ENCODE measurements at regions not wholly inside any gene's neighbourhood (a gene's known extent, or its start where the extent isn't known, plus 50 kb on each side); places are given as distances from the start of the nearest gene placed in this dataset.

- no peak for FAIRE-seq
- no peak for DNase-seq (ENCODE audit: insufficient read length, low spot score)
These were observed 57.2 kb upstream of the TMEM161B start for GRCh38 chr5:88325868-88326267.

GRCh38 chr5:88322785-88323184, 54.1 kb upstream of the TMEM161B start:
- DNase-seq (ENCODE audit: insufficient read length, low spot score) (no peak), FAIRE-seq (no peak)
- no peak for TF ChIP-seq CTCF (IDR thresholded peaks at IDR 0.05; ENCODE audit: insufficient read depth, missing control alignments)

More at GRCh38 chr5:88325868-88326267, 57.2 kb upstream of the TMEM161B start:
- no peak for TF ChIP-seq CTCF (IDR thresholded peaks at IDR 0.05; ENCODE audit: insufficient read depth, missing control alignments)
